ACC112 (cell line): ENCODE measurements at regions not wholly inside any gene's neighbourhood (a gene's known extent, or its start where the extent isn't known, plus 50 kb on each side); places are given as distances from the start of the nearest gene placed in this dataset.
"Not testable (repeated sequence)": the region's sequence is repeated elsewhere in the genome, so short reads cannot be mapped to it uniquely, and the experiment has no call there.

ENCODE experiments used
- H2AFZ ChIP-seq: fragments of 200-600 bp; sonication (generic); one replicate; pipeline ENCODE4 v1.6.0; 2017; ENCODE audit warnings: antibody characterized with exemption, low read length; ENCODE audit not compliant: unreplicated experiment
- H3K27ac ChIP-seq: fragments of 200-600 bp; sonication (generic); 2 replicates; pipeline ENCODE4 v1.5.1; 2014; ENCODE audit warnings: low read depth, mild to moderate bottlenecking, antibody characterized with exemption, low read length, moderate library complexity
- H3K27me3 ChIP-seq: fragments of 200-600 bp; sonication (generic); 2 replicates; pipeline ENCODE4 v1.6.1; 2014; ENCODE audit warnings: mild to moderate bottlenecking, antibody characterized with exemption, low read length, moderate library complexity, mixed read lengths; ENCODE audit not compliant: insufficient read depth
- H3K36me3 ChIP-seq: fragments of 200-600 bp; sonication (generic); 2 replicates; pipeline ENCODE4 v1.6.1; 2016; ENCODE audit warnings: mild to moderate bottlenecking, antibody characterized with exemption, low read length, moderate library complexity, mixed read lengths; ENCODE audit not compliant: insufficient read depth
- H3K4me1 ChIP-seq: fragments of 200-600 bp; sonication (generic); one replicate; pipeline ENCODE4 v1.6.1; 2016; ENCODE audit warnings: low read length, mixed read lengths; ENCODE audit not compliant: insufficient read depth, unreplicated experiment, control insufficient read depth
- H3K4me3 ChIP-seq: fragments of 200-600 bp; sonication (generic); 2 replicates; pipeline ENCODE4 v1.5.1; 2014; ENCODE audit warnings: mild to moderate bottlenecking, low read depth, low read length
- H3K79me2 ChIP-seq: fragments of 200-600 bp; sonication (generic); one replicate; pipeline ENCODE4 v1.6.0; 2016; ENCODE audit warnings: low read length; ENCODE audit not compliant: control insufficient read depth, unreplicated experiment, insufficient read depth

DNA sequence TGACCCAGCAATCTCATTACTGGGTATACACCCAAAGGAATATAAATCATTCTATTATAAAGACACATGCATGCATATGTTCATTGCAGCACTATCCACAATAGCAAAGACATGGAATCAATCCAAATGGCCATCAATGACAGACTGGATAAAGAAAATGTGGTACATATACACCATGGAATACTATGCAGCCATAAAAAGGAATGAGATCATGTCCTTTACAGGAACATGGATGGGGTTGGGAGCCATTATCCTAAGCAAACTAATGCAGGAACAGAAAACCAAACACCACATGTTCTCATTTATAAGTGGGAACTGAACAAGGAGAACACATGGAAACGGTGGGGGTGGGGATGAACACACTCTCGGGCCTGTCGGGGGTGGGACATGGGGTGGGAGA lies 129.2 kb upstream of the STK26 start:
- not testable (repeated sequence) for H3K4me3 ChIP-seq, H3K4me1 ChIP-seq, H2AFZ ChIP-seq, H3K79me2 ChIP-seq, H3K27ac ChIP-seq, H3K36me3 ChIP-seq, H3K27me3 ChIP-seq

DNA sequence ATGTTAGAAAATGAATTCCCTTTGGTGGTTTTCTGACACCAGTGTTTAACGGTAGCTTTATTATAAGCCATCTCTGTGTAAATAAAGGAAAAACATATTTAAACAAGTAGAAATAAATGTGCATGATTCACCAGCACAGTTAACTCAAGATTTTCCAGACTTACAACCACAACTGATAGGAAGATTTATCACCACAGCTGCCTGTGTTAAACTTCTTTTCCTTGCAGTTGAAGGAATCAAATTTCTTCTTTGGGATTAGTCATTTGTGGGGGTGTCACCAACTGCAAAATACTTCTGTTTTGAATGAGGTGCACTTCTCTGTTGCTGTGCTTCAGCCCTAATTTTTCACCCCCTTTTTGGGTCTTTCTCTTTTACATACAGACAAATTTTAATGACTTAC lies 128.1 kb upstream of the STK26 start:
- Histone ChIP-seq H3K4me3 (no peak overlapping the region), H3K36me3 (no peaks in the 10 kb centered on the region), H3K4me1 (no peaks in the 10 kb centered on the region), H3K79me2 (no peaks in the 10 kb centered on the region), H2AFZ (no peak overlapping the region), H3K27ac (no peak overlapping the region), H3K27me3 (peaks cover 9% of the 10 kb centered on the region)

DNA sequence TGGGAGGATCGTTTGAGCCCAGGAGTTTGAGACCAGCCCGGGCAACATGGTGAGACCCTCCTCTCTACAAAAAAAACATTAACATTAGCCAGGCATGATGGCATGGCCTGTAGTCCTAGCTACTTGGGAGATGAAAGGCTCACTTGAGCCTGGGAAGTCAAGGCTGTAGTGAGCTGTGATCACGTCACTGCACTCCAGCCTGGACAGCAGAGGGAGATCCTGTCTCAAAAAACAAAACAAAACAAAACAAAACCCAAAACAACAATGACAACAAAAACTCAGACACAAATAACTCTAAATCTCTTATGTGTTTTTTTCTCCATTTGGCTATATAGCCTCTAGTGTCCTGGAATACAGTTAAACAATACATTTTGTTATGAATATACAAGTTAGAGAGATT lies 127.3 kb upstream of the STK26 start:
- Histone ChIP-seq H2AFZ (no peak overlapping the region), H3K27ac (no peak overlapping the region), H3K4me3 (no peak overlapping the region), H3K79me2 (no peaks in the 10 kb centered on the region), H3K27me3 (peaks cover 10% of the 10 kb centered on the region), H3K36me3 (no peaks in the 10 kb centered on the region), H3K4me1 (no peaks in the 10 kb centered on the region)

DNA sequence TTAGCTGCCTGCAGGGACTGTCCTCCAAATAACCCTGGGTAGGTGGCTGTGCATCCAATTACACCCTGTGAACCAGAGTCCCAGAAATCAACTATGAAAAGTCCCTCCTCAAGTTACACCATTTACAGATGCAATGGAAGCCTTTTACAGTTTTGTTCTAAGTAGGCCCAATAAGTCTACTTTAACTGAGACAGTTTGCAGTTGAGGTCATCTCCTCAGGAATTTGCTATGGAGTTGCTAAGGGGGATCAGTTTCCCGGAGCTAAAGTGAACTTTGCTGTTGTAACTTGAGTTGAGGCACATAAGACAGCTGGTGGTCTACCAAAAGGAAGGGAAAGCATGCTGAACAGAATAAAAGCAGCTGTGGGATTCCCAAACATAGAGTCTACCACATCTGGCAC lies 121.6 kb upstream of the STK26 start:
- H3K36me3 ChIP-seq, result no peaks in the 10 kb centered on the region
- H3K79me2 ChIP-seq, result no peaks in the 10 kb centered on the region
- peaks cover 10% of the 10 kb centered on the region for H3K27me3 ChIP-seq
- no peak overlapping the region for H3K27ac ChIP-seq
- no peak overlapping the region for H3K4me3 ChIP-seq
- no peak overlapping the region for H2AFZ ChIP-seq
- no peaks in the 10 kb centered on the region for H3K4me1 ChIP-seq

DNA sequence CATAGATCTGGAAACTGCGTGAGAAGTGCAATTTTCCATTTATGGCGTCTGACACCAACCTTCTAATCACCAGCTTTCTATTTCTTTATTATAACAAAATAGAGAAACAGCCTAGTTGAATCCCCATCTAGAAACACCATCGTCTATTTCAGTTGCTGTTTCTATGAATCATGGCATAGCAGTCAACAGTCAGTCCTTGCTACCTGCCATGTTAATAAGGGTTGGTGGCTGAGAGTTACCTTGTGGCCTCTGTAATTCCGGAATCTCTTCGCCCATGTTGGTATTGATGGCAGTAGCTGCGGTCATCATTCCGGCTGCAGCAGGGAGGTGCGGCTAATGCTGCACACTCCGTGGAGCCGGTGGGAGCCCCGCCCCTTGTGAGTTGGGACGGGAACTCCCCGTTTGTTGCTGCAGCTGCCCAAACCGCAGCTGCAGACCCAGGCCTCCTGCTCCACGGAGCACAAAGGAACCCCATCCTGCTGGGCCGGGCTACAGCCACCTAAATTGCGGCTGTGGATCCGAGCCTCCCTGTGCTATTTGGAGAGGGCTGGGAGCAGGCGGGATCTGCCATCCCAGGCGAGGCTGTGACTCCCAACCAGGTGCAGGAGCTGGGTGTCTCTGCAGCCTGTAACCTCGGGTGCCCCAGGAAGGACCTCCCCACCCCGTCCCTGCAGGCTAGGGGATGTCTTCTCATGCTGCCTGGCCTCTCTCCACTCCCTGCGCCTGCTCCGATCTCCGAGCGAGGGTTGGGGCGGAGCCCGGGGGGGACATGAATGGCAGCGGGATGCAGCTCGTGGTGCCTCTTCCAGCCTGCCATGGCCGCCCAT lies 115.4 kb upstream of the STK26 start:
- H3K4me3 ChIP-seq, result no peak overlapping the region
- no peaks in the 10 kb centered on the region for H3K4me1 ChIP-seq
- no peaks in the 10 kb centered on the region for H3K79me2 ChIP-seq
- no peak overlapping the region for H2AFZ ChIP-seq
- H3K36me3 ChIP-seq, result no peaks in the 10 kb centered on the region
- H3K27me3 ChIP-seq, result no peaks in the 10 kb centered on the region
- H3K27ac ChIP-seq, result no peak overlapping the region

DNA sequence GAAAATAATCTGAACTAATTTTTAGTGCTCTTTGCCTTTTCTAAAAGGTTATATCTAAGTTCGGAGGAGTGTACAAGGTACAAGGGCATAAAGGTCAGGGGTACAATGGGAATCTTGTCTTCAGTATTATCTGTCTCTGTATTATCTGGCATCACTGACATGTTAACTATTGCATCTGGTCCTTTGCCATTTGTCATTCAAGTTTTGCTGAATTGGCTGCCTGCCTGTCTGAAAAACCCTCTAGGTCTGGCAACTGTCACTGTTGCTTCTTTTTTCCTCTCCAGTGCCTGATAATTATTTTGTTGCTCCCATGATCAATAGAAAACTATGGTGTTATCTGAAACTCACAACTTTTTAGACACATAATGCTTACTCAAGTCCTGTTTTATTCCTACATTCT lies 112.5 kb upstream of the STK26 start:
- Histone ChIP-seq H2AFZ (no peak overlapping the region), H3K36me3 (no peaks in the 10 kb centered on the region), H3K27me3 (no peaks in the 10 kb centered on the region), H3K4me3 (no peak overlapping the region), H3K4me1 (no peaks in the 10 kb centered on the region), H3K79me2 (no peaks in the 10 kb centered on the region), H3K27ac (no peak overlapping the region)

DNA sequence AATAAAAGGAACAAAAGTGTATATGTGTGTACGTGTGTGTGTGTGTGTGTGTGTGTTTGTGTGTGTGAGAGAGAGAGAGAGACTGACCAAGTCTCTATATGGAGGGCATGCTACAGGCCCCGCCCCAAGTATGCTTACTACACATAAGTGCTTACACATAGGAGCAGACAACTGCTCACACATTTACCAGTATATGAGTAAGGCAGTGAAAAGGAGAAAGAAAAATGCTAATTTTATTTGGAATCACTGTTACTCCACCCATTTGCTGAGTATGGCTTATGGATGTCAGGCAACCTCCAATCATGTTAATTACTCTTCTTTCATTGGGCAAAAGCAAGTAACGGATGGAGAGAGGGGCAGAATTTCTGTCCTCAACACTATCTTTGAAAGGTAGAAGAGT lies 107.6 kb upstream of the STK26 start:
- Histone ChIP-seq H3K4me3 (no peak overlapping the region), H3K4me1 (no peaks in the 10 kb centered on the region), H3K36me3 (no peaks in the 10 kb centered on the region), H3K27ac (no peak overlapping the region), H3K27me3 (no peaks in the 10 kb centered on the region), H2AFZ (no peak overlapping the region), H3K79me2 (no peaks in the 10 kb centered on the region)

DNA sequence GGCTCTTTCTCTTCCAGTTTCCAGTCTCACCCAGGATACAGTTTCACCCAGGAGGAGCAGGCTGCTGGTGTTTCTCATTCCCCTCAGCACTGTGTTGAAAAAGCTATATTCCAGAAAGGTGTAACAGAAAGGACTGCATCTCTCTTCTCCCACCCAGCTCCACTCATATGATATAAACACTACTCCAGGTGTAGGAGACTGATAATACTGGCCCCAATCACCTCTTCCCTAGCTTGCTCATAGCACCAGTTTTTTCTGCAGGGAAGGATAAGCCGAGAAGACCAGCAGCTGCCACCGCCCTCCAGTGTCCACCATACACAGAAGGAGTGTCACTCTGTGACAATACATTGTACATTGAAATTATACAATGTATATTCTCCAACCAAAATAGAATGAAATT lies 105.5 kb upstream of the STK26 start:
- H2AFZ ChIP-seq, result no peak overlapping the region

DNA sequence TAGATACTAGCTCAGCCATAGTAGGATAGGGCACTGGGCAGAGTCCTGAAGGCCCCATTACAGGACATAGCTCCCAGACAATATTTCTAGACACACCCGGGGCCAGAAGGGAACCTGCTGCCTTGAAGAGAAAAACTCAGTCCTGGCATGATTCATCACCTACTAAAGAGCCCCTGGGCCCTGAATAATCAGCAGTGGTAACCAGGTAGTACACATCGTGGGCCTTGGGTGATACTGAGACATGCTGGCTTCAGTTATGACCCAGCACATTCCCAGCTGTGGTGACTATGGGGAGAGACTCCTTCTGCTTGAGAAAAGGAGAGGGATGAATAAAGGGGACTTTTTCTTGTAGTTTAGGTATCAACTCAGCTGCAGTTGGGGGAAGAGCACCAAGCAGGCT lies 104.3 kb upstream of the STK26 start:
- Histone ChIP-seq H3K36me3 (no peaks in the 10 kb centered on the region), H3K79me2 (no peaks in the 10 kb centered on the region), H3K4me3 (no peak overlapping the region), H3K4me1 (no peaks in the 10 kb centered on the region), H2AFZ (no peak overlapping the region), H3K27ac (no peak overlapping the region), H3K27me3 (no peaks in the 10 kb centered on the region)

More for the DNA sequence above, 105.5 kb upstream of the STK26 start:
- no peak overlapping the region for H3K27ac ChIP-seq
- H3K79me2 ChIP-seq, result no peaks in the 10 kb centered on the region
- no peaks in the 10 kb centered on the region for H3K36me3 ChIP-seq
- no peaks in the 10 kb centered on the region for H3K4me1 ChIP-seq
- no peak overlapping the region for H3K4me3 ChIP-seq
- no peaks in the 10 kb centered on the region for H3K27me3 ChIP-seq

DNA sequence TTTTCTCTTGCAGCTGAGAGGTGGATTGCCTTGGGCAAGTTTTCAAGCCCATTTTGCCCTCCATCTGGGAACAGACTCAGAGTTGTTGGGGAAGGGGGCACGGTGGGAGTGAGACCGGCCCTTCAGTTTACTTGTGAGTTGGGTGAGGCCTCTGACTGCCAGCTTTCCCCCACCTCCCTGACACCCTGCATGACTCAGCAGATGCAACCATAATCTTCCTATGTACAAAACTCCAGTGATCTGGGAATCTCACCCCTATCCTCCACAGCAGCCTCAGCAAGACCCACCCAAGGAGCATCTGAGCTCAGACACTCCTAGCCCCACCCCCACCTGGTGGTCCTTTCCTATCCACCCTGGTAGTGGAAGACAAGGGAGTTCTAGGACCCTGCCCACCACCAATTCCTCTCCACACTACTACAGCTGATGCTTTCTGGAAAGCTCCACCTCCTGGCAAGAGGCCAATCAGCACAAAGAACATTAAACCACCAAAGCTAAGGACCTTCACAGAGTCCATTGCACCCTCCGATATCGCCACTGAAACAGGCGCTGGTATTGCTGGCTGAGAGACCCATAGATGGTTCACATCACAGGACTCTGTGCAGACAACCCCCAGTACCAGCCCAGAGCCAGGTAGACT lies 99.4 kb upstream of the STK26 start:
- Histone ChIP-seq H3K36me3 (no peaks in the 10 kb centered on the region), H3K79me2 (no peaks in the 10 kb centered on the region), H2AFZ (no peak overlapping the region), H3K4me1 (no peaks in the 10 kb centered on the region), H3K27me3 (no peaks in the 10 kb centered on the region), H3K27ac (no peak overlapping the region), H3K4me3 (no peak overlapping the region)

DNA sequence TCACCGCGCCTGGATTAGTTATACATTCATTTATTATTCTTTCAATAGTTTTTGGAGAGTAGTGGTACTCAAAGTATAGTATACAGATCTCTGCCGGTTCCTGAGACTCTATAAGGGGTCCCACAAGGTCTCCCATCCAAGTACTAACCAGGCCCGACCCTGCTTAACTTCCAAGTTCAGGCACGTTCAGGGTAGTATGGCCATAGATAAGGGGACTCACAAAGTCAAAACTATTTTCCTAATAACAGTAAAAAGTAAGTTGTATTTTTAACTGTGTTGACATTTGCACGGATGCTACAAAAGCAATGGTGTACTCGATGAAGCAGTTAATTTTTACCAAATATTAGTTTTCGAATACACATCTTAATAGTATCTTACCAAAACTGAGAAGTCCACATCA lies 84.4 kb upstream of the STK26 start:
- H3K79me2 ChIP-seq, result no peaks in the 10 kb centered on the region
- no peaks in the 10 kb centered on the region for H3K4me1 ChIP-seq
- no peaks in the 10 kb centered on the region for H3K36me3 ChIP-seq
- no peak overlapping the region for H2AFZ ChIP-seq
- H3K27ac ChIP-seq, result no peak overlapping the region
- 0 out of 2 replicates have a peak, but pooled peaks cover 21% of the 10 kb centered on the region for H3K27me3 ChIP-seq
- no peak overlapping the region for H3K4me3 ChIP-seq
